ENCODE measurements at regions not wholly inside any gene's neighbourhood (a gene's known extent, or its start where the extent isn't known, plus 50 kb on each side); places are given as distances from the start of the nearest gene placed in this dataset.

GRCh38 chr19:29378543-29379080 lies 147.2 kb upstream of the VSTM2B start:
- FAIRE-seq (no peak), DNase-seq (ENCODE audit: low read depth in 1 of 2, low spot score in 2 of 2) (peak in 1 of 2 experiments; percentile 19)
- no peak overlapping the region for H3K14ac ChIP-seq (ENCODE audit: insufficient read length)
- H3K79me2 ChIP-seq (ENCODE audit: control insufficient read depth in 1 of 2, insufficient read depth in 2 of 2, low read length in 2 of 2) = no peaks in the 10 kb centered on the region
- H3K56ac ChIP-seq (replicated peaks; ENCODE audit: insufficient read length, low read depth, low read length) = no peak overlapping the region
- H2BK120ac ChIP-seq (replicated peaks; ENCODE audit: low read depth, low read length) = no peak overlapping the region
- no peaks in the 10 kb centered on the region for H3K23me2 ChIP-seq (ENCODE audit: low read depth, low read length)
- H2AK5ac ChIP-seq (ENCODE audit: low read depth, low read length) = no peak overlapping the region
- H4K5ac ChIP-seq (ENCODE audit: insufficient read length, low read depth, low read length) = no peak overlapping the region
- H3K9me3 ChIP-seq (ENCODE audit: insufficient read depth in 2 of 2, low read depth in 1 of 2, low read length in 1 of 2) = no peaks in the 10 kb centered on the region
- no peak overlapping the region for H4K91ac ChIP-seq (replicated peaks; ENCODE audit: insufficient read length, low read length)
- H3K36me3 ChIP-seq (ENCODE audit: control insufficient read depth in 2 of 4, insufficient read depth in 4 of 4, low read length in 3 of 4) = no peaks in the 10 kb centered on the region
- H3K9ac ChIP-seq (replicated peaks in 1 of 4; ENCODE audit: extremely low read depth in 1 of 4, low read depth in 3 of 4, low read length in 3 of 4) = no peak overlapping the region
- no peaks in the 10 kb centered on the region for H3K79me1 ChIP-seq (ENCODE audit: low read depth, low read length)
- no peaks in the 10 kb centered on the region for H4K20me1 ChIP-seq (replicated peaks in 1 of 2; ENCODE audit: control insufficient read depth in 1 of 2, insufficient read depth in 2 of 2, low read length in 2 of 2)
- CTCF ChIA-PET (ENCODE audit: partially characterized antibody) = interaction anchor here (0.5 to 1.4 kb wide), 3 partner anchors 9 to 118 kb away, joined by 3 to 5 read pairs (median 3); no protein-coding TSS in a partner anchor
- H3K27me3 ChIP-seq (replicated peaks in 1 of 4; ENCODE audit: control insufficient read depth in 3 of 4, extremely low read depth in 1 of 4, insufficient read depth in 3 of 4, low read length in 3 of 4) = no peaks in the 10 kb centered on the region
- WGBS, 2 experiments (ENCODE audit: extremely low coverage in 1 of 2, insufficient coverage in 1 of 2, insufficient read length in 1 of 2, insufficient replicate concordance in 2 of 2, low coverage in 1 of 2, low lambda C conversion rate in 2 of 2, missing lambda C conversion rate in 1 of 2) = 92% methylated on average over 5 of the region's 5 CpGs; no CpG with 5 or more reads in 1 of the 2 experiments
- TF ChIP-seq KDM4A (IDR thresholded peaks at IDR 0.05; ENCODE audit: low read depth, low read length, severe bottlenecking) (no peak), SIX5 (IDR thresholded peaks at IDR 0.05; ENCODE audit: low read depth, low read length) (no peak), RXRA (IDR thresholded peaks at IDR 0.05; ENCODE audit: insufficient read depth, low read depth, low read length) (no peak), CHD2 (IDR thresholded peaks at IDR 0.05; ENCODE audit: low read length) (no peak)
- H4K8ac ChIP-seq (ENCODE audit: extremely low read depth, insufficient read depth, low read length) = no peak overlapping the region
- no peak overlapping the region for H3K4me3 ChIP-seq (ENCODE audit: extremely low read depth in 1 of 4, insufficient read depth in 2 of 4, low read depth in 3 of 4, low read length in 4 of 4)
- H3K4ac ChIP-seq (replicated peaks; ENCODE audit: insufficient read length, low read depth, low read length) = no peak overlapping the region
- H2BK20ac ChIP-seq (ENCODE audit: low read length) = no peak overlapping the region
- no peak overlapping the region for H2AFZ ChIP-seq (ENCODE audit: low read length)
- H2BK5ac ChIP-seq (ENCODE audit: low read depth, low read length) = no peak overlapping the region
- H3K18ac ChIP-seq (ENCODE audit: extremely low read depth, low read length) = no peak overlapping the region
- no peak overlapping the region for H3K4me2 ChIP-seq (ENCODE audit: insufficient read depth in 1 of 2, low read depth in 2 of 2, low read length in 2 of 2)
- no peak overlapping the region for H3K27ac ChIP-seq (ENCODE audit: low read depth, low read length)
- H2BK12ac ChIP-seq (ENCODE audit: low read depth, low read length) = no peak overlapping the region
- H2BK15ac ChIP-seq (ENCODE audit: low read length) = no peak overlapping the region
- POLR2A ChIA-PET (ENCODE audit: partially characterized antibody) = no interaction called here
- H3K4me1 ChIP-seq (replicated peaks in 1 of 4; ENCODE audit: control insufficient read depth in 3 of 4, insufficient read depth in 4 of 4, low read length in 3 of 4) = peaks cover 0 to 4% (median 0%) of the 10 kb centered on the region in 4 experiments; a peak in 1 of 7 replicates
- no peak overlapping the region for H3K23ac ChIP-seq (ENCODE audit: insufficient read length)
